ENCODE measurements at regions not wholly inside any gene's neighbourhood (a gene's known extent, or its start where the extent isn't known, plus 50 kb on each side); places are given as distances from the start of the nearest gene placed in this dataset.

DNA sequence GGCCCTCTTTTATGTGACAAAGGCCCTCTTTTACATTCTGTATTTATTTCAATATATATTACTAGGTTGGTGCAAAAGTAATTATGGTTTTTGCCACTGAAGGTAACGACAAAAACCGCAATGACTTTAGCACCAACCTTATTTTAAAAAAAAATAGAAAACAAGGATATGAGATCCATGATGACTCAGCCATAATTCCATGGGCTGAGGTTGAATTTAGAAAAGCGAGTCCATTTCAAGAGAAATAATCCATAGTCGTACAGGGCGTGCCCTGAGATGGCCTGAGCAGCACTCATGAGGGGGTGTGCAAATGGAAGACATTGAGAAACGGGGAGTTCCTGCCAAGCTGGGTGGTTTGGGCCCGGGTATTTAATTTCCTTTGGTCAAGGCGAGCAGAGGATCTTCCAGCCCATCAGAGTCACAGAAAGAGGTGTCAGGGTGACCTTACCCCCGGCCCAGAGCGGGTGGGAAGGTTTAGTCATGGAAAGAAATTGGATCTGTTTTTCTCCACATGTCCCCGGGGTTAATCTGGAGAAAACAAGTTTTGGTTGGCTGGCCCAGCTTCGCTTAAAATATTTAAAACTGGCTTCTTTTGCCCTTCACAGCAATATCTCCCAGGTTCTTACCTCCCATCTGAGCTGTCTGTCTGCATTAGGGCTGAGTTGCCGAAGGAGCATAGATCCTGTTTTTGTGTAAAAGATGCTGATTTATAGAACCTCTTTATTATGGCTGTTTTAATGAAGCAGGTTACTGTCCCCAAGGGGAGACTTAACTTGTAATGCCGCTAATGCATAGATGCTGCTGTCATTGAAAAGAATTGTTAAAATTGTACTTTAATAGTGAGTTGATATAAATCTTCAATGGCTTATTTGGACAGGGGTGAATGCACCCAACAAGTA lies 255.6 kb downstream of the PREX1 start:
- no peak for DNase-seq

DNA sequence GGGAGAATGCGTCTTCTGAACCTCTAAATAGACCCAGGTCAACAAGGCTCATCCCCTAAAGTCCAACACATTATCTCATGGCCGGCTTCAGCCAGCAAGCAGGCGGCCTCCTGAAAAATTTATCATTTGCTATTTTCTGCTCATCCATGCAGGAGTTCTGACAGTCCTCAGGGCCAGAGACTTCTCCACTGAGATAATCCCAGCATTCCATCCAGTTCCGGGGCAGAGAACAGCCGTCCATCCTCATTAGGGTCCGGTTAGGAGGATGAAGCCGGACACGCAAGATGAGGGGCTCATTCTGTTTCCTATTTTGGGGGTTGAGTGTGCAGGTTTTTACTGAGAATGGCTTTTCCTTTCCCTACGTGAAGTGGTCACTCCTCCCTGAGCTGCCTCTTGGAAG lies 258.1 kb downstream of the PREX1 start:
- no peak for DNase-seq

- DNase-seq: no peak
Observed at GRCh38 chr20:48568520-48568919, 259.3 kb downstream of the PREX1 start.

DNA sequence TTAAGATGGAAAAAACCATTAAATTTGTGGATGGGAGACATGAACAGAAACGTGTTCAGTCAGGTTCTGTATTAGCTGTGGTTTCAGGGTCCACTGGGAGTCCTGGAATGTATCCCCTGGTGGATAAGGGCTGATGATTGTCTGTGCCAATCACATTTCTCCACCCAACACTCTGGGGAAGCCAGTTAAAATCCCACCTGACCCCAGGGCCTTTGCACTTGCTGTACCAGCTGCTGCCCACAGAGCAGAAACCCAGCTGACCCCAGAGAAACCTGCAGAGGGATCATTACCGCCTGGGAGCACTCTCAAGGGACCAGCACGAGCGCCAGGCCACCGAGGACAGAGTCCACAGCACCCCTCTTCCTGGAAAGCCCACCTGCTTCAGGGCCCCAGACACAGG lies 260.7 kb downstream of the PREX1 start:
- no peak for DNase-seq

- no peak for DNase-seq
Observed at GRCh38 chr20:48564982-48565539, 262.7 kb downstream of the PREX1 start.

DNA sequence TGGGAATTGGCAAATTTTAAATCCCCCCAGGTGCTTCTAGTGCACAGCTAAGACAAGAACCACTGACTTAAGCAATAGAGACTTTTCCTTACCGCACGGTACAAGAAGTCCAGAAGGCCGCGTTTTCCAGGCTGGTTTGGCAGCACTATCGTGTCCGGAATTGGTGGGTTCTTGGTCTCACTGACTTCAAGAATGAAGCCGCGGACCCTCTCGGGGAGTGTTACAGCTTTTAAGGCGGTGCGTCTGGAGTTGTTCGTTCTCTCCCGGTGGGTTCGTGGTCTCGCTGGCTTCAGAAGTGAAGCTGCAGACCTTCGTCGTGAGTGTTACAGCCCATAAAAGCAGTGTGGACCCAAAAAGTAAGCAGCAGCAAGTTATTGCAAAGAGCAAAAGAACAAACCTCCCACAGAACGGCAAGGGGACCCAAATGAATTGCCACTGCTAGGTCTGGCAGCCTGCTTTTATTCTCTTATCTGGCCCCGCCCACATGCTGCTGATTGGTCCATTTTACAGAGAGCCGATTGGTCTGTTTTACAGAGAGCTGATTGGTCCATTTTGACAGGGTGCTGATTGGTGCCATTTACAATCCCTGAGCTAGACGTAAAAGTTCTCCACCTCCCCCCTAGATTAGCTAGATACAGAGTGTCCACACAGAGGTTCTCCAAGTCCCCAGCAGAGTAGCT lies 264.5 kb downstream of the PREX1 start:
- no peak for DNase-seq

DNA sequence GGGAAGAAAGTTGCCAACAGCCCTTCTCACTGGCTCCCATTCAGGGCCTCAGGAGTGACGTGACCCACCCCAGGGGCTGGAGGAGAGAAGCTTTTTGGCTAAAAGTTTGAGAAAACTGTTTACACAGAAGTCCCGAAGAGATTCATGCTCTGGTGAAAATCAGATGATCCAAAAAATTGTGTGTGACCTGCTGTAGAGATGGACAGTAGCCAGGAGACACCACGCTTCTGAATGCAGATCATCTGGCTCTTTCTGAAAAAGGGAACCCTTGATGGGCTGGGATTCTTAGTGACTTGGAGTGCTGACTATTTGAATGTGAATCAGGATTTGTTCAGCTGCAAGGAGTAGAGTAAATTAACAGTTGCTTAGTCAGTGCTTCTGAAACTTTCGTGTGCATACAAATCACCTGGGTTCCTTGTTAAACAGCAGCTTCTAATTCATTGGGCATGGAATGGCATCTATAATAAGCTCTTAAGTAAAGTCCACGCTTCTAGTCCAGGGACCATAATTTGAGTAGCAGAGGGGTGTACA lies 265.1 kb downstream of the PREX1 start:
- DNase-seq: no peak

GRCh38 chr20:48558906-48559305 lies 268.9 kb downstream of the PREX1 start:
- DNase-seq: no peak

DNA sequence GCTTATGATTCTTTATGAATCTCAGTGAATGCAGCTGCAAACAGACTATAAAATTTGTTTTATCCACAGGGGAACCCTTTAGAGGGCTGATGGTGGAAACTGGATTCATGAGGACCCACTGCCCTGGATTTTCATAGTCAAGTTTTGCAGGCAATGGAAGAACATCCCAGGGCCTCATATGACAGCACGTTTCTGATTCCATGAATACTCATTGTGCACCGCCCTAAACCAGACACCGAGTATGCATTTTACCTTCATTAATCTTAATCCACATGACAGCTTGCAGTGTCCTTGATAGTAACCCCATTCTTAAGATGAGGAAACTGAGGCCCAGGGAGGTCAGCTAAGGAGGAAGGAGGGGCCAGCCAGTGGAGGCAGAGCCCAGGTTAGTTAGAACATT lies 270.4 kb downstream of the PREX1 start:
- DNase-seq: no peak

DNA sequence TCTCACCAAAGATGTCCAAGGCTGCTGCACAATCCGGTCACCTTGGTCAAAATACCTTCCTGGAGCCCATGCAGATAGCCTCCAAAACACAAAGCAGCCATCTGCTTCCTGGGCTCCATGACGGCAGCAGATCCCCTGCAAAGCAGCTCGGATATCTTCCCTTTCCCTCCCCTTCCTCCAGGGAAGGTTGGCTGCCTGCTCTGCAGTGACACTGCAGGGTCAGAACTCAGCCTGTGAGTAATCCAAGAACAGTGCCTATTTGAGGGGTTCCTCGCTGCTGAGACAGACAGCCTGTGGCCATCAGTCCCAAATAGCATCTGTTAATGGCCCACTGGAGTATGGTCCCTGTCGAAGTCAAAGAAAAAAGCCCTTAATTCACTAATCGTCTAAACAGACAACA lies 270.8 kb downstream of the PREX1 start:
- DNase-seq: no peak

GRCh38 chr20:48552550-48552949 lies 275.2 kb downstream of the PREX1 start:
- no peak for DNase-seq

- no peak for DNase-seq
Observed at GRCh38 chr20:48550814-48551213, 277.0 kb downstream of the PREX1 start.

DNA sequence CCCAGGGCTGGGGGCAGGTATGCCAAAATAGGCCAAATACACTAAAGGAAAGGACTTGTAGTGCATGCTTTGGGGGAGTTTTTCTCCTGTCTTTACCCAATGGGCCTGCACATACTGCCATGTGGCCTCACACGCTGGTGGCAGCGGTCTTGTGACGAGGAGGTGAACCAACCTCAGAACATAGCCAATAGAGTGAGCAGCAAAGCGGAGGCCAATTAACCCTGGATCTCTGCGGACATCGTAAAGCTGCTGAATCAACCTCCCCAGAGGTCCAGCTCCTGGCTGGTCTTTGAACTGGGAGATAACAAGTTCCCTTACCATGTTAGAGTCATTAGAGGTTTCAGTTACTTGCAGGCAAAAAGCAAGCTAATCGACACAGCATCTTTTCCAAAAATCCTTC lies 280.1 kb downstream of the PREX1 start:
- no peak for DNase-seq

- no peak for DNase-seq
Observed at GRCh38 chr20:48544402-48545339, 283.1 kb downstream of the PREX1 start.

DNA sequence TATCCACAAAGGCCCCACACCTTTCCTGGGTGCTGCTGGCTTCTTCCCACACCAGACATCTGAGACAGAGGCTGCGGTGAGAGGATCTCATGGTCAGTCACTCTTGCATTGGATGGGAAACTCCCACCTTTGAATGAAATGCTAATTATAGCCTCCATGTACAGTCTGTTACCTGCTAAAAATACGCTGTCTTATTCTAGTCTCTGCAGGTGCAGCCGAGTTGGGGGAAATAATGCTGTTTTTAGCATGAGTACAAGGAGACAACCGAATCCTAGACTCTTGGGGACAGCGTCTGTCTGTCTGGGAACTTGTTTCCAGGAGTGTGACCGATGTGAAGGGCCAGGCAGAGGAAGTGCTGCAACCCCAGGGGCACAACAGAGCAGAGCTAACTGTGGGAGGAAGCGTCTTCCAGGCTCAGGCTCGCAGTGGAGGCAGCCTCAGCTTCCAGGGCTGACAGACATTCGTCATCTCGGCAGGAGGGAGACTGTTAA lies 286.2 kb downstream of the PREX1 start:
- no peak for DNase-seq

- DNase-seq: no peak
Observed at GRCh38 chr20:48538856-48539255, 288.9 kb downstream of the PREX1 start.

GRCh38 chr20:48538058-48538825 lies 289.6 kb downstream of the PREX1 start:
- no peak for DNase-seq

DNA sequence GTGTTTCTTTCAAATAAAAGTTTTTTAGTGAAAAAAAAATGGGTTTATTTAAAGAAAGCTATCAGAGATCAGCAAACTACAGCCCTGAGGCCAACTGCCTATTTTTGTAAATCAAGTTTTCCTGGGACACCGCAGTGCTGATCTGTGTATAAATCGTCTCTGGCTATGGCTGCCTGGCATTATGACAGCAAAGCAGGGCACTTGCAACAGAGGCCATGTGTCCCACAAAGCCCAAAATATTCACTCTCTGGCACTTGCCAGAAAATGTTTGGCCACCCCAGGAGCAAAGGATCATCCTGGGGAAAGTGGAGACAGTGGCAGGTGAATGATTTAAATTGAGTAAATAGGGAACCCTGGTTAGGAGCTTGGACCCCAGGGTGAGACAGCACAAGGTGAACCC lies 291.6 kb downstream of the PREX1 start:
- no peak for DNase-seq

DNA sequence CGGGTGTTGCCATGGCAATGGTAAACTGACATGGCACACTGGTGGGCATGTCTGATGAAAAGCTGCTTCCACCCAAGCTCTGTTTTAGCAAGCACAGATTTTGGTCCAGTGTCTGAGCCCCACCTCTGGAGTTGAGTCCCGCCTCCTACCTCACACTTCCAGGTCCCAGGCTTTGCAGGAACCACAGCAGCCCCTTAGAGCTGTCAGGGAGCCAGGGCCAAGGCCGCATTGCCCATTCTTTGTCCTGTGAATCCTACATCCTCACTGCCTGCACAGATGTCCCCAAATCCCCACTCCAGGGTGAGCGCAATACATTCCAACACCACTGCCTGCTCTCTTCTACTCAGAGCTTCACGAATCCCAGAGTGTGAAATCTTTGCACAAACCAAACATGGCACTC lies 292.2 kb downstream of the PREX1 start:
- no peak for DNase-seq

GRCh38 chr20:48532028-48532427 lies 295.8 kb downstream of the PREX1 start:
- DNase-seq: no peak

DNA sequence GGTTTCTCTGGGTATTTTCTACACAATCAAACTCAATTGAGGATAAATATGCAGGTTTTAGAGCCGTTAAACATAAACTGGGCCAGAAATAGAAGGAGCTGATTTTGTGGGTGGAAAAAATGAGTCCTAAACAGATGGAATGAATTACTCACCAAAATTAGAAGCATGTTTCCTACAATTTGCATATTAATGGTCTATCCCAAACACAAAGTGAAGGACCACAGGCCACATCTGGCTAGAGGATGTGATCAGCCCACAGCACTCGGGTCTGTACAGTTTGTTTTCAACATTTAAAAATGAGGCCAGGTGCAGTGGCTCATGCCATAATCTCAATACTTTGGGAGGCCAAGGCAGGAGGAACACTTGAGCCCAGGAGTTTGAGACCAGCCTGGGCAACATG lies 296.3 kb downstream of the PREX1 start:
- no peak for DNase-seq
